ENCODE measurements at regions not wholly inside any gene's neighbourhood (a gene's known extent, or its start where the extent isn't known, plus 50 kb on each side); places are given as distances from the start of the nearest gene placed in this dataset.

GRCh38 chr19:28966737-28967399 lies 246.1 kb downstream of the UQCRFS1 start:
- Mint-ChIP-seq H3K27me3 (ENCODE audit: low read depth, poor library complexity) (peaks cover 12% of the 10 kb centered on the region), H3K4me1 (peaks cover 26% of the 10 kb centered on the region), H3K4me3 (no peak overlapping the region), H3K36me3 (ENCODE audit: low read depth) (no peaks in the 10 kb centered on the region), H3K9me3 (no peaks in the 10 kb centered on the region), H3K27ac (peak overlapping the region; percentile 10)
- DNase-seq, result no peak
- TF ChIP-seq CTCF (IDR thresholded peaks at IDR 0.05), result no peak

- no peaks in the 10 kb centered on the region for H3K9me3 Mint-ChIP-seq
- peaks cover 4% of the 10 kb centered on the region for H3K27me3 Mint-ChIP-seq (ENCODE audit: low read depth, poor library complexity)
- DNase-seq, result no peak
- TF ChIP-seq CTCF (IDR thresholded peaks at IDR 0.05), result no peak
- no peak overlapping the region for H3K4me3 Mint-ChIP-seq
- H3K36me3 Mint-ChIP-seq (ENCODE audit: low read depth), result no peaks in the 10 kb centered on the region
- H3K4me1 Mint-ChIP-seq, result peaks cover 26% of the 10 kb centered on the region
- H3K27ac Mint-ChIP-seq, result no peak overlapping the region
These were observed 248.5 kb downstream of the UQCRFS1 start for GRCh38 chr19:28964500-28964899.

GRCh38 chr19:28963486-28964250 lies 249.3 kb downstream of the UQCRFS1 start:
- Mint-ChIP-seq H3K4me3 (no peak overlapping the region), H3K4me1 (peaks cover 20% of the 10 kb centered on the region)

GRCh38 chr19:28961772-28962500 lies 251.0 kb downstream of the UQCRFS1 start:
- Mint-ChIP-seq H3K4me3 (no peak overlapping the region), H3K27me3 (ENCODE audit: low read depth, poor library complexity) (peaks cover 4% of the 10 kb centered on the region), H3K27ac (no peak overlapping the region), H3K9me3 (peaks cover 10% of the 10 kb centered on the region), H3K4me1 (peaks cover 9% of the 10 kb centered on the region), H3K36me3 (ENCODE audit: low read depth) (no peaks in the 10 kb centered on the region)
- TF ChIP-seq CTCF (IDR thresholded peaks at IDR 0.05), result no peak
- no peak for DNase-seq

More at GRCh38 chr19:28963486-28964250, 249.3 kb downstream of the UQCRFS1 start:
- no peak for DNase-seq
- Mint-ChIP-seq H3K9me3 (no peaks in the 10 kb centered on the region), H3K27me3 (ENCODE audit: low read depth, poor library complexity) (peaks cover 4% of the 10 kb centered on the region), H3K27ac (no peak overlapping the region), H3K36me3 (ENCODE audit: low read depth) (no peaks in the 10 kb centered on the region)
- no peak for TF ChIP-seq CTCF (IDR thresholded peaks at IDR 0.05)

GRCh38 chr19:28960986-28961705 lies 251.8 kb downstream of the UQCRFS1 start:
- Mint-ChIP-seq H3K4me1 (peaks cover 4% of the 10 kb centered on the region), H3K4me3 (no peak overlapping the region), H3K27me3 (ENCODE audit: low read depth, poor library complexity) (peaks cover 4% of the 10 kb centered on the region), H3K36me3 (ENCODE audit: low read depth) (no peaks in the 10 kb centered on the region), H3K9me3 (peaks cover 10% of the 10 kb centered on the region), H3K27ac (no peak overlapping the region)
- TF ChIP-seq CTCF (IDR thresholded peaks at IDR 0.05), result no peak
- DNase-seq, result no peak
